Upper lobe of left lung (tissue), 4 donors: ENCODE measurements at regions not wholly inside any gene's neighbourhood (a gene's known extent, or its start where the extent isn't known, plus 50 kb on each side); places are given as distances from the start of the nearest gene placed in this dataset.

Source experiments
- CTCF ChIP-seq, 6 experiments: fragments of 450-650 bp in 4 of 6; fragments of 200-600 bp in 2 of 6; sonication (generic) in 2 of 6; IDR thresholded peaks; one replicate each; pipeline ENCODE4 v1.5.1; 2016 to 2019; ENCODE audit warnings: antibody characterized with exemption in 6 of 6
- POLR2A ChIP-seq, 4 donors: fragments of 450-650 bp; IDR thresholded peaks; one replicate each; pipeline ENCODE4 v1.5.1; 2016 to 2017; ENCODE audit warnings: antibody characterized with exemption in 4 of 4, mild to moderate bottlenecking in 2 of 4
- POLR2AphosphoS5 ChIP-seq, 2 donors: sonication (generic); formaldehyde crosslinking; IDR thresholded peaks; one replicate each; pipeline ENCODE4 v1.5.1; 2017; ENCODE audit warnings: antibody characterized with exemption in 2 of 2

GRCh38 chr4:85050736-85051135 lies 84.2 kb upstream of the WDFY3 start:
- TF ChIP-seq POLR2A (IDR thresholded peaks at IDR 0.05), result no peak
- no peak for TF ChIP-seq CTCF (IDR thresholded peaks at IDR 0.05)
- TF ChIP-seq POLR2AphosphoS5 (IDR thresholded peaks at IDR 0.05), result no peak
